Mammary epithelial cell (primary cell): ENCODE measurements at regions not wholly inside any gene's neighbourhood (a gene's known extent, or its start where the extent isn't known, plus 50 kb on each side); places are given as distances from the start of the nearest gene placed in this dataset.

Experiments
- CTCF ChIP-seq, 2 donors: IDR thresholded peaks in 1 of 2; conservative IDR thresholded peaks in 1 of 2; 2 replicates each; pipeline ENCODE4 v1.5.1; 2011 to 2012; ENCODE audit warnings: inconsistent platforms in 2 of 2, low read length in 2 of 2, mild to moderate bottlenecking in 2 of 2, control low read depth in 1 of 2, low read depth in 1 of 2; ENCODE audit not compliant: insufficient read depth in 1 of 2; ENCODE audit errors: extremely low read depth in 1 of 2
- EZH2 ChIP-seq: IDR thresholded peaks from 2 replicates; pipeline ENCODE4 v1.6.1; 2012; ENCODE audit warnings: low read length, inconsistent platforms, borderline replicate concordance

- TF ChIP-seq CTCF (conservative IDR thresholded peaks at IDR 0.05 in 1 of 2, IDR thresholded peaks at IDR 0.05 in 1 of 2; ENCODE audit: extremely low read depth in 1 of 2, insufficient read depth in 1 of 2, low read depth in 1 of 2, low read length in 2 of 2) (no peak), EZH2 (no peak)
Observed at GRCh38 chr2:100720445-100720844, 99.5 kb upstream of the NPAS2 start.
